ENCODE measurements at regions not wholly inside any gene's neighbourhood (a gene's known extent, or its start where the extent isn't known, plus 50 kb on each side); places are given as distances from the start of the nearest gene placed in this dataset.

DNA sequence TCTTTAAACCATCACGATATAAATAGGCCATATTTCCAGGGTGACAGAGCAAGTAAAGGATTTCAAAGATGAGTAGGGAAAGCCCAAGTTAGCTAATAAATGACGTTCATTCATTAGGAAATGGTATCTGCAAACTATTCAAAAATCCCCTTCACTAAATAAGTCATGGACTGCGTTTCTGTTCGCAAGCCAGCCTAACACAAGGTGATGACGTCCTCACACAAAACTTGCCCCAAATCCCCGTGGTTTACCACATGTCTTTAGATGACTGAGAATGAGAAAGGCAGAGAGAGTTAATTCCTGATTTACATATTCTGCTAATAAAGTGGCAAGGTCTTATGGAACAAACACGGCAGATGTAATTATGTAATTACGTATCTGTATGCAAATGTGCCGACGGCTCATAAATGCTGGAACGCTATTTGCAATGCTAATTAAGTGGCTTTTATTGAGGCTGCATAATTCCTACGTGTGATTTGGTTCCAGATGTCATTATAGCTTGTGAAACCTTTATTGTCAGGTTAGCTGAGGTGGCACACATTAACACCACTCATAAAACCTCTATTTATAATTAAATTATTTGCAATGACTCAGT, 437.7 kb upstream of the FRG1 start:
- H3K27me3 ChIP-seq, result peaks cover 18% of the 10 kb centered on the region
- TF ChIP-seq EP300 (IDR thresholded peaks at IDR 0.05), result no peak
- TF ChIP-seq, protein P1, sequence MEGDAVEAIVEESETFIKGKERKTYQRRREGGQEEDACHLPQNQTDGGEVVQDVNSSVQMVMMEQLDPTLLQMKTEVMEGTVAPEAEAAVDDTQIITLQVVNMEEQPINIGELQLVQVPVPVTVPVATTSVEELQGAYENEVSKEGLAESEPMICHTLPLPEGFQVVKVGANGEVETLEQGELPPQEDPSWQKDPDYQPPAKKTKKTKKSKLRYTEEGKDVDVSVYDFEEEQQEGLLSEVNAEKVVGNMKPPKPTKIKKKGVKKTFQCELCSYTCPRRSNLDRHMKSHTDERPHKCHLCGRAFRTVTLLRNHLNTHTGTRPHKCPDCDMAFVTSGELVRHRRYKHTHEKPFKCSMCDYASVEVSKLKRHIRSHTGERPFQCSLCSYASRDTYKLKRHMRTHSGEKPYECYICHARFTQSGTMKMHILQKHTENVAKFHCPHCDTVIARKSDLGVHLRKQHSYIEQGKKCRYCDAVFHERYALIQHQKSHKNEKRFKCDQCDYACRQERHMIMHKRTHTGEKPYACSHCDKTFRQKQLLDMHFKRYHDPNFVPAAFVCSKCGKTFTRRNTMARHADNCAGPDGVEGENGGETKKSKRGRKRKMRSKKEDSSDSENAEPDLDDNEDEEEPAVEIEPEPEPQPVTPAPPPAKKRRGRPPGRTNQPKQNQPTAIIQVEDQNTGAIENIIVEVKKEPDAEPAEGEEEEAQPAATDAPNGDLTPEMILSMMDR (IDR thresholded peaks at IDR 0.05), result no peak
- 77 to 83% methylated on average over 12 of the region's 12 CpGs for WGBS, 2 donors (ENCODE audit: low coverage in 1 of 2)
- ATAC-seq, result no peak
- no peak overlapping the region for H3K27ac ChIP-seq
- no peak overlapping the region for H3K4me3 ChIP-seq
- H3K9me3 ChIP-seq, result no peaks in the 10 kb centered on the region
- H3K4me1 ChIP-seq, result no peaks in the 10 kb centered on the region
- H3K36me3 ChIP-seq, result no peaks in the 10 kb centered on the region

DNA sequence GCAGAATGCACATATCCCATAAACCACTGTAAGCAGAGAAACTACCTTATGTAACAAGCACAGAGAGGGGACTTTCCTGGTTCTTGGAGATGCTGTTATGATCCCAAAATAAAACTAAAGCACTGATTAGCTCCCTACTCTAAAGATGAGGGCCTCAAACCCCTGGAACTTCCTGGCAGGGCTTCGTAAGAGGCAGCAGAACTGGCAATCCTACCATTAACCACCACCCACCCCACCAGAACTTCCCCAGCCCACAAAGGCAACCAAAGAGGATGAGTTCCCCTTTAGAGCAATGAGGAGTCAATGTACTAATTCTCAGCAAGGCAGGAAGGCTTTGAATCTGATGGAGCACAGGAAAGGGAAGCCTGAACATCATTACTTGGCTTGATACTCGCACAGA, 436.5 kb upstream of the FRG1 start:
- Histone ChIP-seq H3K4me1 (no peaks in the 10 kb centered on the region), H3K36me3 (no peaks in the 10 kb centered on the region), H3K27me3 (peaks cover 12% of the 10 kb centered on the region), H3K9me3 (no peaks in the 10 kb centered on the region), H3K27ac (no peak overlapping the region), H3K4me3 (no peak overlapping the region)
- no peak for TF ChIP-seq POLR2A (IDR thresholded peaks at IDR 0.05)
- no peak for TF ChIP-seq POLR2AphosphoS5 (IDR thresholded peaks at IDR 0.05)
- TF ChIP-seq, protein P1 (IDR thresholded peaks at IDR 0.05), result no peak
- no peak for TF ChIP-seq EP300 (IDR thresholded peaks at IDR 0.05)
- no peak for ATAC-seq
- no CpG with 5 or more reads among the region's 2 CpGs for WGBS, 2 donors (ENCODE audit: low coverage in 1 of 2)

DNA sequence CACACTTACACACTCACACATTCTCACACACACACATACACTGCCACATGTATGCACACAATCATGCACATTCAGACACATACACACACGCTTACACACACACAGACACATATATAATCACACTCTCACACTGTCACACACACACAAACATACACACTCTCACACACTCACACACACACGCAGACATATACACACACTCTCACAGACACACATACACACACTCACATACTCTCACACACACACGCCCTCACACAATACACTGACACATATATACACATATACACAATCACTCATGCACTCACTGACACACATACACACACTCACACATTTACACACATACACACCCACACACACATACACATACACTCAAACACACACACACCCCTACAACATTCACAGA, 435.3 kb upstream of the FRG1 start:
- 80 to 89% methylated on average over 3 of the region's 3 CpGs for WGBS, 2 donors (ENCODE audit: low coverage in 1 of 2)
- no peaks in the 10 kb centered on the region for H3K36me3 ChIP-seq

DNA sequence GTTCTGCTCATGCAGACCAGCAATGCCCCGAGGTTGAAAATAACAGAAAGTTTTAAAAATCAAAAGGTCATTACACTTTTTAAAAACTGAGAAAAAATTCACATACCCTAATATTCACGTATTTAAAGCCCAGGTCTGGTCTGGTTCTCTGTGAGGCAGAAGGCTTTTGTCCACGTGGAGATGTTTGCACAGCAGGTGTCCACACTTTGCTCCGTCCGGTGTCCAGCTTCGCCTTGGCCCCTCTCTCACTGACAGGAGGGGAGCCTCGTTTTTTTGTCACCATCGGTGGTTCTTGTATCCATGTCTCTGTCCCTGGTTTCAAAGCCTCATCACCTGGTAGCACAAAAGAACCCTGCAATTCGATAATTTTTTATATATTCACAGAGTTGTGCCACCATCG, 434.6 kb upstream of the FRG1 start:
- no peak for TF ChIP-seq POLR2AphosphoS5 (IDR thresholded peaks at IDR 0.05)
- TF ChIP-seq, protein P1 (IDR thresholded peaks at IDR 0.05), result no peak
- no peak for TF ChIP-seq POLR2A (IDR thresholded peaks at IDR 0.05)
- TF ChIP-seq EP300 (IDR thresholded peaks at IDR 0.05), result no peak
- ATAC-seq, result no peak
- Histone ChIP-seq H3K36me3 (no peaks in the 10 kb centered on the region), H3K9me3 (no peaks in the 10 kb centered on the region), H3K4me3 (no peak overlapping the region), H3K27me3 (no peaks in the 10 kb centered on the region), H3K27ac (no peak overlapping the region), H3K4me1 (no peaks in the 10 kb centered on the region)
- 72 to 78% methylated on average over 3 to 10 of the region's 10 CpGs for WGBS, 2 donors (ENCODE audit: low coverage in 1 of 2)

More for the DNA sequence above, 435.3 kb upstream of the FRG1 start:
- no peak for ATAC-seq
- Histone ChIP-seq H3K27me3 (no peaks in the 10 kb centered on the region), H3K27ac (no peak overlapping the region), H3K4me3 (no peak overlapping the region), H3K4me1 (no peaks in the 10 kb centered on the region), H3K9me3 (no peaks in the 10 kb centered on the region)
- TF ChIP-seq POLR2A (IDR thresholded peaks at IDR 0.05), result no peak
- TF ChIP-seq, protein P1 (IDR thresholded peaks at IDR 0.05), result no peak
- no peak for TF ChIP-seq EP300 (IDR thresholded peaks at IDR 0.05)
- no peak for TF ChIP-seq POLR2AphosphoS5 (IDR thresholded peaks at IDR 0.05)

DNA sequence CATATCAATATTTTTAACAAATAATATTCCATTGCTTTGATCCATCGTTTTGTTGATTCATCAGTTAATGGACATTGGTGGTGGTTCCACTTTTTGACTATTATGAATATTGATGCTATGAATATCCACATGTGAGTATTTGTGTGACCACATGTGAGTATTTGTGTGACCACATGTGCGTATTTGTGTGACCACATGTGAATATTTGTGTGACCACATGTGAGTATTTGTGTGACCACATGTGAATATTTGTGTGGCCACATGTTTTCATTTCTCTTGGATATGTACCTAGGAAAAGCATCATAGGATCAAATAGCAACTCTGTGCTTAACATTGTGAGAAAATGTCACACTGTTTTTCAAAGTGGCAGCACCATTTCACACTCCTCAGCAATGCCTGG, 433.6 kb upstream of the FRG1 start:
- no peaks in the 10 kb centered on the region for H3K27me3 ChIP-seq
- WGBS, 2 donors (ENCODE audit: low coverage in 1 of 2), result 80% methylated on average over 1 to 2 of the region's 2 CpGs

More for the DNA sequence above, 433.6 kb upstream of the FRG1 start:
- no peaks in the 10 kb centered on the region for H3K36me3 ChIP-seq
- ATAC-seq, result no peak
- H3K4me1 ChIP-seq, result no peaks in the 10 kb centered on the region
- TF ChIP-seq POLR2A (IDR thresholded peaks at IDR 0.05) (no peak), POLR2AphosphoS5 (IDR thresholded peaks at IDR 0.05) (no peak), EP300 (IDR thresholded peaks at IDR 0.05) (no peak)
- TF ChIP-seq, protein P1 (IDR thresholded peaks at IDR 0.05), result no peak
- H3K27ac ChIP-seq, result no peak overlapping the region
- H3K9me3 ChIP-seq, result no peaks in the 10 kb centered on the region
- H3K4me3 ChIP-seq, result no peak overlapping the region

Data from gastroesophageal sphincter (tissue), 4 donors.